ENCODE measurements at regions not wholly inside any gene's neighbourhood (a gene's known extent, or its start where the extent isn't known, plus 50 kb on each side); places are given as distances from the start of the nearest gene placed in this dataset.

DNA sequence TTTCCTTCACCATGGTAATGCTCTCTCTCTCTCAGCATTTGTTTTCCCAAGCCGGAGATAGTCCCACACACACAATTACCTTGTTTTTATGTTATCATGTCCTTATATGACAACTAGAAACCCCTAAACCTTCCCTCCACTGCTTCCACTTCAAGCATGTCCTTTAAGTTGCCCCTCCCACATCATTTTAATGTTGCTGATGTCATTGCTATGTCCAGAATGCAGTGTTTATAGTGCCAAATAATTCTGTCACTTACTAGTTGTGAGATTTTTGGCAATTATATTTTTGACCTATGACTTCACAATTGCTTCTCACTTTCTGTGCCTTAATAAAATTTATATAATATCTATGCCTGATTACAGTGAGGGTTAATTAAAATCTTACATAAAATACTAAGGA, 645.9 kb downstream of the XPNPEP1 start:
- H3K36me3 ChIP-seq (ENCODE audit: insufficient read depth) = no peaks in the 10 kb centered on the region
- H3K4me1 ChIP-seq (ENCODE audit: low read depth, poor library complexity, severe bottlenecking) = no peaks in the 10 kb centered on the region
- H3K27me3 ChIP-seq (ENCODE audit: insufficient read depth, low read depth) = no peaks in the 10 kb centered on the region
- H3K4me3 ChIP-seq (IDR thresholded peaks at IDR 0.05; ENCODE audit: insufficient read depth, low read depth, low read length) = no peak overlapping the region
- no peak overlapping the region for H3K9ac ChIP-seq
- no peak overlapping the region for H3K4me2 ChIP-seq
- H3K79me2 ChIP-seq (ENCODE audit: insufficient read depth, low read depth) = no peaks in the 10 kb centered on the region
- no peak overlapping the region for H3K27ac ChIP-seq
- no peaks in the 10 kb centered on the region for H4K20me1 ChIP-seq (ENCODE audit: insufficient read depth)
- no peak for TF ChIP-seq CTCF (conservative IDR thresholded peaks at IDR 0.05; ENCODE audit: low read depth, low read length)
- H2AFZ ChIP-seq (ENCODE audit: low read depth) = no peak overlapping the region

DNA sequence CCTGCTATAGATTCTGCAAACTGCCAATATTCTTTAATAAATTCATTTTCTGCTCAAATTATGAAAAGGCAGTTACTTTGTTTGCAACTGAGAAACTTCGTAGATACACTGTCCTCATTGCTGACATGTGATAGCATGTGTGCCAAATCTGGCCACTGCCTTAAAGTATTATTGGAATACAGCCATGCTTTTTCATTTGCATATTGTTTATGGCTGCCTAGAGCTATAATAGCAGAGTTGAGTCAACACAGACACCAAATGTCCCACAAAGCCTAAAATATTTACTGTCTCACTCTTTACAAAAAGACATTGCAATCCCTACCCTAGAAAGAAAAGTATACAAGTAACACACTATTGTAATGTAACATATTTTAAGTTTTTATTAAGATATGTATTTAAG, 647.4 kb downstream of the XPNPEP1 start:
- H4K20me1 ChIP-seq (ENCODE audit: insufficient read depth) = no peaks in the 10 kb centered on the region
- H3K79me2 ChIP-seq (ENCODE audit: insufficient read depth, low read depth) = no peaks in the 10 kb centered on the region
- no peak overlapping the region for H2AFZ ChIP-seq (ENCODE audit: low read depth)
- no peaks in the 10 kb centered on the region for H3K4me1 ChIP-seq (ENCODE audit: low read depth, poor library complexity, severe bottlenecking)
- H3K9ac ChIP-seq = no peak overlapping the region
- no peak overlapping the region for H3K4me3 ChIP-seq (IDR thresholded peaks at IDR 0.05; ENCODE audit: insufficient read depth, low read depth, low read length)
- no peak for TF ChIP-seq CTCF (conservative IDR thresholded peaks at IDR 0.05; ENCODE audit: low read depth, low read length)
- no peak overlapping the region for H3K27ac ChIP-seq
- H3K36me3 ChIP-seq (ENCODE audit: insufficient read depth) = no peaks in the 10 kb centered on the region
- no peak overlapping the region for H3K4me2 ChIP-seq
- H3K27me3 ChIP-seq (ENCODE audit: insufficient read depth, low read depth) = no peaks in the 10 kb centered on the region

DNA sequence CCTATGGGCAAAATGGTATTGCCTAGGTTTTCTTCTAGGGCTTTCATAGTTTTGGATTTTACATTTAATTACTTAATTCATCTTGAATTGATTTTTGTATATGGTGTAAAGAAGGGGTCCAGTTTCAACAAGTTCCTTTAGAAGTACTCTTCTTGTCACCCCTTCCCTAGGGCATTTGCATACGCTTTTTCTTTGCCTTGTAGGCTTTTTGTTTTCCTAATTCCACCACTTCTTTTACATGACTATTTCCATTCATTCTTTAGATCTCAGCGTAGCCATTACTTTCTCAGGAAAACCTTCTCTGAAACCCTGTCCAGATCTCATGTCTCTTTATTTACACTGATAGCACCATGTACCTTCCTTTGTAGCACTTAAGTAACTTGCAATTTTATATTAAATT, 648.6 kb downstream of the XPNPEP1 start:
- Histone ChIP-seq H2AFZ (ENCODE audit: low read depth) (no peak overlapping the region), H3K36me3 (ENCODE audit: insufficient read depth) (no peaks in the 10 kb centered on the region), H3K9ac (no peak overlapping the region), H3K4me1 (ENCODE audit: low read depth, poor library complexity, severe bottlenecking) (no peaks in the 10 kb centered on the region), H3K4me2 (no peak overlapping the region), H3K27me3 (ENCODE audit: insufficient read depth, low read depth) (no peaks in the 10 kb centered on the region), H4K20me1 (ENCODE audit: insufficient read depth) (no peaks in the 10 kb centered on the region), H3K27ac (no peak overlapping the region), H3K79me2 (ENCODE audit: insufficient read depth, low read depth) (no peaks in the 10 kb centered on the region), H3K4me3 (IDR thresholded peaks at IDR 0.05; ENCODE audit: insufficient read depth, low read depth, low read length) (no peak overlapping the region)
- TF ChIP-seq CTCF (conservative IDR thresholded peaks at IDR 0.05; ENCODE audit: low read depth, low read length) = no peak

DNA sequence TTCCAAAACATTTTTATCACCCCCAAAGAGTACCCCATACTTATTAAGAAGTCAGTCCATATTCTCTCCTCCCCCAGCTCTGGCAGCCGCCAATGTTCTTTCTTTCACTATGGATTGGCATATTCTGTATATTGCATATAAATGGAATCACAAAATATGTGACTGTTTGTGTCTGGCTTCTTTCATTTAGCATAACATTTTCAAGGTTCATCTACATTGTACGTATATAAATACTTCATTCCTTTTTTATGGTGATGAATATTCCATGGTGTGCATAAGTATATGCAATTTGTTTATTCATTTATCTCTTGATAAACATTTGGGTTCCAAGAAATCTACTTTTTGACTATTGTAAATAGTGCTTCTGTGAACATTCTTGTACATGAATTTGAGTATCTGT, 653.1 kb downstream of the XPNPEP1 start:
- H4K20me1 ChIP-seq (ENCODE audit: insufficient read depth) = no peaks in the 10 kb centered on the region
- H3K9ac ChIP-seq = no peak overlapping the region
- no peaks in the 10 kb centered on the region for H3K4me1 ChIP-seq (ENCODE audit: low read depth, poor library complexity, severe bottlenecking)
- no peaks in the 10 kb centered on the region for H3K36me3 ChIP-seq (ENCODE audit: insufficient read depth)
- no peak overlapping the region for H3K4me3 ChIP-seq (IDR thresholded peaks at IDR 0.05; ENCODE audit: insufficient read depth, low read depth, low read length)
- TF ChIP-seq CTCF (conservative IDR thresholded peaks at IDR 0.05; ENCODE audit: low read depth, low read length) = no peak
- H3K27me3 ChIP-seq (ENCODE audit: insufficient read depth, low read depth) = no peaks in the 10 kb centered on the region
- H2AFZ ChIP-seq (ENCODE audit: low read depth) = no peak overlapping the region
- H3K4me2 ChIP-seq = no peak overlapping the region
- H3K27ac ChIP-seq = no peak overlapping the region
- H3K79me2 ChIP-seq (ENCODE audit: insufficient read depth, low read depth) = no peaks in the 10 kb centered on the region

DNA sequence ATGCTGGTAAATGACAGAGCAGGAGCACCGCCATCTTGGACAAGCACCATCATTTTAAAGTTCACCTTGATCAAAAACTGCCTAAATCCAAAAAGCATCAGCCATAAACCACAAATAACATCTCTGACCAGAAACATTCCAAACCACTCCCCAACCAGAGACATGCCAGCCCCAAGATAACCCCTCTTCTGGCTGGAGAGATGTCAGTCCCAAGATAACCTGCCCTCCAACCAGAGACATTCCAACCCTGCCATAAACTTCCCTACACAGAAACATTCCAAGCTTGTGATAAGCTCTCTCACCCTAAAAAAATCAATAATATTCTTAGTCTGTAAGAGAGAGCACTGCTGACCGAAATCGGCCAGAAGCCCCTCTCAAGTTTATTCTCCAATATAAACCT, 659.3 kb downstream of the XPNPEP1 start:
- no peaks in the 10 kb centered on the region for H3K27me3 ChIP-seq (ENCODE audit: insufficient read depth, low read depth)
- TF ChIP-seq CTCF (conservative IDR thresholded peaks at IDR 0.05; ENCODE audit: low read depth, low read length) = no peak

More for the DNA sequence above, 659.3 kb downstream of the XPNPEP1 start:
- Histone ChIP-seq H2AFZ (ENCODE audit: low read depth) (no peak overlapping the region), H4K20me1 (ENCODE audit: insufficient read depth) (no peaks in the 10 kb centered on the region), H3K27ac (no peak overlapping the region), H3K36me3 (ENCODE audit: insufficient read depth) (no peaks in the 10 kb centered on the region), H3K9ac (no peak overlapping the region), H3K4me2 (no peak overlapping the region), H3K4me1 (ENCODE audit: low read depth, poor library complexity, severe bottlenecking) (no peaks in the 10 kb centered on the region), H3K4me3 (IDR thresholded peaks at IDR 0.05; ENCODE audit: insufficient read depth, low read depth, low read length) (no peak overlapping the region), H3K79me2 (ENCODE audit: insufficient read depth, low read depth) (no peaks in the 10 kb centered on the region)

Data from KMS-11 (cell line).